ENCODE measurements at regions not wholly inside any gene's neighbourhood (a gene's known extent, or its start where the extent isn't known, plus 50 kb on each side); places are given as distances from the start of the nearest gene placed in this dataset.
"Not testable (repeated sequence)": the region's sequence is repeated elsewhere in the genome, so short reads cannot be mapped to it uniquely, and the experiment has no call there.

GRCh38 chr14:80310938-80311750 lies 99.8 kb upstream of the DIO2 start:
- no peak for TF ChIP-seq Cebpa-rat (IDR thresholded peaks at IDR 0.05)
- H3K4me1 ChIP-seq, result peaks cover 21% of the 10 kb centered on the region
- H3K9ac ChIP-seq, result no peak overlapping the region
- no peak overlapping the region for H3K4me3 ChIP-seq
- H4K20me1 ChIP-seq, result no peaks in the 10 kb centered on the region
- no peaks in the 10 kb centered on the region for H3K36me3 ChIP-seq
- H3K27ac ChIP-seq, result no peak overlapping the region
- H3K9me3 ChIP-seq, result no peaks in the 10 kb centered on the region
- peak overlapping the region; percentile 51 for H3K4me2 ChIP-seq
- no peaks in the 10 kb centered on the region for H3K27me3 ChIP-seq

- Histone ChIP-seq H3K36me3 (no peaks in the 10 kb centered on the region), H3K27ac (no peak overlapping the region), H3K4me2 (no peak overlapping the region), H3K4me3 (no peak overlapping the region), H4K20me1 (no peaks in the 10 kb centered on the region), H3K4me1 (0 out of 2 replicates have a peak, but pooled peaks cover 8% of the 10 kb centered on the region), H3K27me3 (no peaks in the 10 kb centered on the region), H3K9me3 (no peaks in the 10 kb centered on the region), H3K9ac (no peak overlapping the region)
- TF ChIP-seq Cebpa-rat (IDR thresholded peaks at IDR 0.05), result no peak
Measured at GRCh38 chr14:80304125-80304766, 92.9 kb upstream of the DIO2 start.

GRCh38 chr14:80300351-80300750 lies 89.0 kb upstream of the DIO2 start:
- H3K4me2 ChIP-seq, result no peak overlapping the region
- 0 out of 2 replicates have a peak, but pooled peaks cover 5% of the 10 kb centered on the region for H3K9me3 ChIP-seq

GRCh38 chr14:80298491-80299017 lies 87.2 kb upstream of the DIO2 start:
- no peak overlapping the region for H3K27ac ChIP-seq
- 0 out of 2 replicates have a peak, but pooled peaks cover 5% of the 10 kb centered on the region for H3K9me3 ChIP-seq
- no peaks in the 10 kb centered on the region for H3K36me3 ChIP-seq
- H3K4me2 ChIP-seq, result no peak overlapping the region
- H3K9ac ChIP-seq, result no peak overlapping the region
- H3K27me3 ChIP-seq, result no peaks in the 10 kb centered on the region
- no peaks in the 10 kb centered on the region for H3K4me1 ChIP-seq
- no peak for TF ChIP-seq Cebpa-rat (IDR thresholded peaks at IDR 0.05)
- H4K20me1 ChIP-seq, result no peaks in the 10 kb centered on the region
- no peak overlapping the region for H3K4me3 ChIP-seq

More at GRCh38 chr14:80300351-80300750, 89.0 kb upstream of the DIO2 start:
- H3K4me3 ChIP-seq, result no peak overlapping the region
- H3K27me3 ChIP-seq, result no peaks in the 10 kb centered on the region
- H3K36me3 ChIP-seq, result no peaks in the 10 kb centered on the region
- no peak for TF ChIP-seq Cebpa-rat (IDR thresholded peaks at IDR 0.05)
- H4K20me1 ChIP-seq, result no peaks in the 10 kb centered on the region
- H3K4me1 ChIP-seq, result no peaks in the 10 kb centered on the region
- H3K27ac ChIP-seq, result no peak overlapping the region
- no peak overlapping the region for H3K9ac ChIP-seq

GRCh38 chr14:80291101-80291500 lies 79.8 kb upstream of the DIO2 start:
- H4K20me1 ChIP-seq, result no peaks in the 10 kb centered on the region
- no peak for TF ChIP-seq Cebpa-rat (IDR thresholded peaks at IDR 0.05)
- no peaks in the 10 kb centered on the region for H3K36me3 ChIP-seq
- H3K9ac ChIP-seq, result no peak overlapping the region
- no peak overlapping the region for H3K27ac ChIP-seq
- no peak overlapping the region for H3K4me2 ChIP-seq
- no peaks in the 10 kb centered on the region for H3K27me3 ChIP-seq
- H3K9me3 ChIP-seq, result peaks cover 8% of the 10 kb centered on the region; the same call in 1 of the 2 replicates
- no peaks in the 10 kb centered on the region for H3K4me1 ChIP-seq
- H3K4me3 ChIP-seq, result no peak overlapping the region

- not testable (repeated sequence) for H3K36me3 ChIP-seq
- H3K9me3 ChIP-seq, result peaks cover 15% of the 10 kb centered on the region; the same call in 1 of the 2 replicates
Measured at GRCh38 chr14:80286744-80287143, 75.4 kb upstream of the DIO2 start.

GRCh38 chr14:80278293-80279023 lies 67.2 kb upstream of the DIO2 start:
- no peak overlapping the region for H3K27ac ChIP-seq
- TF ChIP-seq Cebpa-rat (IDR thresholded peaks at IDR 0.05), result no peak

More at GRCh38 chr14:80286744-80287143, 75.4 kb upstream of the DIO2 start:
- not testable (repeated sequence) for H3K4me1 ChIP-seq, H3K27me3 ChIP-seq, H3K9ac ChIP-seq, H3K4me3 ChIP-seq, H3K4me2 ChIP-seq, H3K27ac ChIP-seq, H4K20me1 ChIP-seq

GRCh38 chr14:80275208-80275850 lies 64.0 kb upstream of the DIO2 start:
- no peak overlapping the region for H3K9ac ChIP-seq
- no peak overlapping the region for H3K4me3 ChIP-seq
- H3K4me2 ChIP-seq, result no peak overlapping the region
- no peaks in the 10 kb centered on the region for H3K4me1 ChIP-seq
- H3K27ac ChIP-seq, result no peak overlapping the region
- H3K27me3 ChIP-seq, result no peaks in the 10 kb centered on the region
- TF ChIP-seq Cebpa-rat (IDR thresholded peaks at IDR 0.05), result no peak
- H3K9me3 ChIP-seq, result no peaks in the 10 kb centered on the region
- H3K36me3 ChIP-seq, result no peaks in the 10 kb centered on the region
- no peaks in the 10 kb centered on the region for H4K20me1 ChIP-seq

More at GRCh38 chr14:80278293-80279023, 67.2 kb upstream of the DIO2 start:
- no peak overlapping the region for H3K4me2 ChIP-seq
- no peaks in the 10 kb centered on the region for H3K9me3 ChIP-seq
- H3K36me3 ChIP-seq, result no peaks in the 10 kb centered on the region
- no peak overlapping the region for H3K4me3 ChIP-seq
- H3K4me1 ChIP-seq, result no peaks in the 10 kb centered on the region
- H3K9ac ChIP-seq, result no peak overlapping the region
- no peaks in the 10 kb centered on the region for H3K27me3 ChIP-seq
- H4K20me1 ChIP-seq, result no peaks in the 10 kb centered on the region

- not testable (repeated sequence) for H3K27me3 ChIP-seq, H3K27ac ChIP-seq, H4K20me1 ChIP-seq, H3K9ac ChIP-seq, H3K4me3 ChIP-seq, H3K4me2 ChIP-seq, H3K4me1 ChIP-seq, H3K9me3 ChIP-seq, H3K36me3 ChIP-seq
Measured at GRCh38 chr14:80274310-80274709, 63.0 kb upstream of the DIO2 start.
